OCI-LY7 (cell line): ENCODE measurements at regions not wholly inside any gene's neighbourhood (a gene's known extent, or its start where the extent isn't known, plus 50 kb on each side); places are given as distances from the start of the nearest gene placed in this dataset.
"Not testable (repeated sequence)": the region's sequence is repeated elsewhere in the genome, so short reads cannot be mapped to it uniquely, and the experiment has no call there.

Experiments used
- BruUV-seq: library from RNA; stranded (reverse); fragments of 400-500 nt; replicated peaks from 2 replicates; lab custom pipeline; 2021; lab: Mats Ljungman, UMichigan
- CTCF ChIA-PET: fragments of 300-600 bp; sonication (Branson Sonifier 250); formaldehyde crosslinking; loops from one replicate; lab custom pipeline; 2022; ENCODE audit warnings: antibody characterized with exemption; ENCODE audit not compliant: unreplicated experiment; lab: Charles Lee
- POLR2A ChIA-PET: fragments of 300-600 bp; sonication (Branson Sonifier 250); formaldehyde crosslinking; loops from one replicate; lab custom pipeline; 2022; ENCODE audit warnings: antibody characterized with exemption; lab: Charles Lee
- DNase-seq: peaks from one replicate; pipeline ENCODE4 v3.0.0-alpha.2; 2015; ENCODE audit warnings: low spot score
- H2AFZ ChIP-seq: fragments of 200-600 bp; sonication (generic), shearing (Covaris generic); 2 replicates; pipeline ENCODE4 v1.6.1; 2014; ENCODE audit warnings: mild to moderate bottlenecking, antibody characterized with exemption, low read length, moderate library complexity
- H3K27ac ChIP-seq: fragments of 200-600 bp; sonication (generic); 2 replicates; pipeline ENCODE4 v1.5.1; 2014; ENCODE audit warnings: mixed run types, low read depth, mild to moderate bottlenecking, moderate library complexity, low read length, inconsistent platforms; ENCODE audit not compliant: poor library complexity, severe bottlenecking
- H3K36me3 ChIP-seq: fragments of 200-600 bp; sonication (generic); 2 replicates; pipeline ENCODE4 v1.6.1; 2014; ENCODE audit warnings: mild to moderate bottlenecking, antibody characterized with exemption, low read length, moderate library complexity, mixed read lengths; ENCODE audit not compliant: insufficient read depth
- H3K4me1 ChIP-seq: fragments of 200-600 bp; sonication (generic); 2 replicates; pipeline ENCODE4 v1.5.1; 2014; ENCODE audit warnings: mild to moderate bottlenecking, low read length; ENCODE audit not compliant: insufficient read depth, poor library complexity, severe bottlenecking
- H3K4me2 ChIP-seq: fragments of 200-600 bp; sonication (generic); 2 replicates; pipeline ENCODE4 v1.6.1; 2014; ENCODE audit warnings: mild to moderate bottlenecking, low read length
- H3K4me3 ChIP-seq: fragments of 200-600 bp; sonication (generic); 2 replicates; pipeline ENCODE4 v1.5.1; 2014; ENCODE audit warnings: mild to moderate bottlenecking, low read depth, low read length; ENCODE audit not compliant: poor library complexity, severe bottlenecking
- H3K79me2 ChIP-seq: fragments of 200-600 bp; sonication (generic); 2 replicates; pipeline ENCODE4 v1.6.1; 2016; ENCODE audit warnings: low read depth, mild to moderate bottlenecking, low read length, moderate library complexity, mixed read lengths; ENCODE audit not compliant: insufficient read depth
- H3K9me2 ChIP-seq: fragments of 200-600 bp; sonication (generic); 2 replicates; pipeline ENCODE4 v1.6.1; 2016; ENCODE audit warnings: mild to moderate bottlenecking, low read length, mixed read lengths; ENCODE audit not compliant: insufficient read depth
- H3K9me3 ChIP-seq: fragments of 200-600 bp; sonication (generic); 2 replicates; pipeline ENCODE4 v1.6.1; 2014; ENCODE audit warnings: mild to moderate bottlenecking, mixed run types, low read length, mixed read lengths
- H4K20me1 ChIP-seq: fragments of 200-600 bp; sonication (generic); 2 replicates; pipeline ENCODE4 v1.6.1; 2014; ENCODE audit warnings: mild to moderate bottlenecking, antibody characterized with exemption, low read length, moderate library complexity, mixed read lengths; ENCODE audit not compliant: insufficient read depth
- CTCF ChIP-seq: fragments of 200-600 bp; sonication (generic); conservative IDR thresholded peaks from 2 replicates; pipeline ENCODE4 v1.5.1; 2014; ENCODE audit warnings: mild to moderate bottlenecking, antibody characterized with exemption, low read length, moderate library complexity, mixed read lengths
- EZH2phosphoT487 ChIP-seq: fragments of 200-600 bp; sonication (generic); IDR thresholded peaks from 2 replicates; pipeline ENCODE4 v1.6.1; 2018; ENCODE audit warnings: low read depth, borderline replicate concordance, mild to moderate bottlenecking, mixed run types, antibody characterized with exemption, low read length, moderate library complexity, mixed read lengths
- intact Hi-C: fragments of 100-400 bp; cut with micrococcal nuclease; formaldehyde crosslinking; loops from one replicate; pipeline ENCODE4 v1.10.0; 2022; ENCODE audit not compliant: unreplicated experiment

DNA sequence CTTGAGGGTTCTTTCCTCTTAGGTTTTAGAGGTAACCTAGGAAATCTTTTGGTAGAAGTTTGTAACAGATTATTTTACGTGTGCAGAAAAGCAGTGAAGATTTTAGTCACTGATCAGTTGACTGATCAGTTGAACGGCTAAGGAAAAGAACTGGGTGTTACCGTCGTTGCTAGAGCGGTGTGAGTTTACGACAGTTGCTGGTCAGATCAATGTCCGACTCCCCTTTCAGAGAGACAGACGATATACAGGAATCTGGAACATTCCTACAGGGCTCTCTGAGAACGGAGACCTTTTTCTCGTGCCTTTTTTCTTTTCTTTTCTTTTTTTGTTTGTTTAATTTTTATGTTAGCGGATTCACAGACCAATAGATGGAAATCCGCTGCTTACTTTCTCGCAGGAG, 132.1 kb upstream of the ZNF184 start:
- BruUV-seq: no TSS peak
- intact Hi-C loops: loop anchor here (5.0 kb wide), 1 partner anchor 443 kb away; no protein-coding TSS in a partner anchor
- no peaks in the 10 kb centered on the region for H3K4me1 ChIP-seq
- no peak for DNase-seq
- TF ChIP-seq CTCF (no peak), EZH2phosphoT487 (no peak)
- no peak overlapping the region for H3K4me2 ChIP-seq
- no peak overlapping the region for H3K4me3 ChIP-seq
- no peaks in the 10 kb centered on the region for H3K9me3 ChIP-seq
- H3K27ac ChIP-seq: no peak overlapping the region
- H4K20me1 ChIP-seq: no peaks in the 10 kb centered on the region
- no peaks in the 10 kb centered on the region for H3K79me2 ChIP-seq
- CTCF ChIA-PET: no interaction called here
- H3K9me2 ChIP-seq: no peaks in the 10 kb centered on the region
- POLR2A ChIA-PET: no interaction called here
- H2AFZ ChIP-seq: no peak overlapping the region
- no peaks in the 10 kb centered on the region for H3K36me3 ChIP-seq

GRCh38 chr6:27601668-27602254, 128.9 kb upstream of the ZNF184 start:
- H3K4me3 ChIP-seq: no peak overlapping the region
- H3K79me2 ChIP-seq: no peaks in the 10 kb centered on the region
- CTCF ChIA-PET: no interaction called here
- no peaks in the 10 kb centered on the region for H3K9me3 ChIP-seq
- POLR2A ChIA-PET: interaction anchor here (0.7 kb wide), 1 partner anchor 1225 kb away, joined by 3 read pairs; no protein-coding TSS in a partner anchor
- TF ChIP-seq CTCF: no peak
- TF ChIP-seq EZH2phosphoT487: no peak
- BruUV-seq: no TSS peak
- no peak overlapping the region for H3K27ac ChIP-seq
- intact Hi-C loops: no loop called here
- H3K4me2 ChIP-seq: no peak overlapping the region
- no peaks in the 10 kb centered on the region for H3K4me1 ChIP-seq
- no peaks in the 10 kb centered on the region for H4K20me1 ChIP-seq
- no peak overlapping the region for H2AFZ ChIP-seq
- no peak for DNase-seq
- no peaks in the 10 kb centered on the region for H3K36me3 ChIP-seq
- no peaks in the 10 kb centered on the region for H3K9me2 ChIP-seq

DNA sequence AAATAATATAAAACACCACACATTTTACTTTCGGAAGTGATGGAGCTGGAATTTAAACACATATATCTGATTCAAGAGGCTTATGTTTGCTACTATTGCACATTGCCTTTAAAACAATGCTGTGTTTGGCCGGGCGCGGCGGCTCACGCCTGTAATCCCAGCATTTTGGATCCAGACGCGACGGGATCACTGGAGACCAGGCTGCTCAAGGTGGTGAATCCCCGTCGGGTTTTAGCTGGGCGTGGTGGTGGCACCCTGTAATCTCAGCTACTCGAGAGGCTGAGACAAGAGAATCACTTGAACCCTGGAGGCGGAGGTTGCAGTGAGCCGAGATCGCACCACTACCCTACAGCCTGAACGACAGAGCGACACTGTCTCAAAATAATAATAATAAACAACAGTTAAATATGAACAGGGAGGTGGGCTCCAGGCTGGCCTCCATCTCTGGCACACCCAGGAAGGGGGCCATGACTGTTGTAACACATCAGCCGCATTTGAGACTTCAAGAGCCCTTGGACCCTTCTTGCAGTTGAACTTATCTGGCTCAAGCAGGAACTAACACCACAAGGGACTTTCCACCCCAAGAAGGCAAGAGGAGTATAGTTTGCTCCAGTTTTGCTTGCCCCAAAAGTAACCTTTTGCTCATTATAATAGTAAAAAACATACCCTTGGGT, 127.1 kb upstream of the ZNF184 start:
- no peak for DNase-seq
- Histone ChIP-seq H3K79me2 (no peaks in the 10 kb centered on the region), H2AFZ (no peak overlapping the region), H3K4me3 (no peak overlapping the region), H3K4me1 (no peaks in the 10 kb centered on the region), H3K4me2 (no peak overlapping the region), H4K20me1 (no peaks in the 10 kb centered on the region), H3K9me3 (no peaks in the 10 kb centered on the region), H3K36me3 (no peaks in the 10 kb centered on the region), H3K27ac (no peak overlapping the region), H3K9me2 (no peaks in the 10 kb centered on the region)
- TF ChIP-seq CTCF (no peak), EZH2phosphoT487 (no peak)
- ChIA-PET CTCF (no interaction called here), POLR2A (no interaction called here)
- BruUV-seq: no TSS peak
- intact Hi-C loops: no loop called here

DNA sequence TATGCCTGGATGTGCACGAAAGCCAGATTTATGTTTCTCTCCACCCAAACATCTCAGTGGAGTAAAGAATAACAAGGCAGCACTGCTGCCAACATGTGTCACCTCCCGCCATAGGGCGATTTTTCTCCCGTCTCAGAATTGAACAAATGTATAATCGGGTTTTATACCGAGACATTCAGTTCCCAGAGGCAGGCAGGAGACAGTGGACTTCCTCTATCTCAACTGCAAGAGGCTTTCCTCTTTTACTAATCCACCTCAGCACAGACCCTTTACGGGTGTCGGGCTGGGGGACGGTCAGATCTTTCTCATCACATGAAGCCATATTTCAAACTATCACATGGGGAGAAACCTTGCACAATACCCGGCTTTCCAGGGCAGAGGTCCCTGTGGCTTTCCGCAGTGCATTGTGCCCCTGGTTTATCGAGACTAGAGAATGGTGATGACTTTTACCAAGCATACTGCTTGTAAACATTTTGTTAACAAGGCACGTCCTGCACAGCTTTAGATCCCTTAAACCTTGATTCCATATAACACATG, 124.2 kb upstream of the ZNF184 start:
- H3K4me2 ChIP-seq, H3K36me3 ChIP-seq, H2AFZ ChIP-seq, H3K9me2 ChIP-seq, CTCF ChIA-PET, H3K9me3 ChIP-seq, DNase-seq, H3K79me2 ChIP-seq, H3K4me3 ChIP-seq, H3K27ac ChIP-seq, POLR2A ChIA-PET, intact Hi-C loops, BruUV-seq, H3K4me1 ChIP-seq, H4K20me1 ChIP-seq: not testable (repeated sequence)
